T-cell (primary cell): ENCODE measurements at regions not wholly inside any gene's neighbourhood (a gene's known extent, or its start where the extent isn't known, plus 50 kb on each side); places are given as distances from the start of the nearest gene placed in this dataset.

Experiments used
- ATAC-seq, 4 experiments: fragments of 200-7000 bp in 3 of 4; fragments of 150-1000 bp in 1 of 4; cut with Tn5 transposase; replicated peaks in 1 of 4; 1 replicate in 3 of 4; 2 replicates in 1 of 4; pipeline ENCODE4 v1.10.0; 2021; ENCODE audit warnings: moderate library complexity in 3 of 4, mild to moderate bottlenecking in 2 of 4, moderate number of reproducible peaks in 1 of 4
- CTCF ChIA-PET, 2 donors: fragments of 300-600 bp; sonication (Branson Sonifier 250); formaldehyde crosslinking; loops; one replicate each; lab custom pipeline; 2022; ENCODE audit warnings: antibody characterized with exemption in 2 of 2; lab: Charles Lee
- POLR2A ChIA-PET, 2 donors: fragments of 300-600 bp; sonication (Branson Sonifier 250); formaldehyde crosslinking; loops; one replicate each; lab custom pipeline; 2022; ENCODE audit warnings: antibody characterized with exemption in 2 of 2; lab: Charles Lee
- DNase-seq, 35 experiments: peaks; one replicate each; pipeline versions ENCODE4 v3.0.0 to v3.0.0-alpha.2; 2013 to 2023
- H3K27ac ChIP-seq: one replicate; pipeline ENCODE4 v1.5.1; 2013; ENCODE audit warnings: low read length
- H3K27me3 ChIP-seq, 2 experiments: replicated peaks in 1 of 2; 1 replicate in 1 of 2; 2 replicates in 1 of 2; pipeline versions ENCODE4 v1.6.1 to v1.7.0; 2013; ENCODE audit warnings: low read length in 1 of 2, mixed read lengths in 1 of 2; ENCODE audit not compliant: control insufficient read depth in 2 of 2, insufficient read depth in 2 of 2; ENCODE audit errors: extremely low read depth in 1 of 2
- H3K36me3 ChIP-seq, 2 donors: 1 replicate in 1 of 2; 2 replicates in 1 of 2; pipeline versions ENCODE4 v1.6.1 to v1.7.0; 2013; ENCODE audit warnings: low read length in 1 of 2; ENCODE audit not compliant: control insufficient read depth in 2 of 2, insufficient read depth in 1 of 2; ENCODE audit errors: extremely low read depth in 1 of 2
- H3K4me1 ChIP-seq, 2 experiments: 1 replicate in 1 of 2; 2 replicates in 1 of 2; pipeline versions ENCODE4 v1.6.1 to v1.7.0; 2013; ENCODE audit warnings: low read length in 2 of 2, mixed read lengths in 1 of 2; ENCODE audit not compliant: insufficient read depth in 2 of 2, control insufficient read depth in 1 of 2; ENCODE audit errors: extremely low read depth in 1 of 2
- H3K4me3 ChIP-seq, 2 donors: 1 replicate in 1 of 2; 2 replicates in 1 of 2; pipeline versions ENCODE4 v1.5.1 to v1.7.0; 2013; ENCODE audit warnings: mild to moderate bottlenecking in 2 of 2, low read length in 1 of 2, moderate library complexity in 1 of 2; ENCODE audit not compliant: control insufficient read depth in 1 of 2; ENCODE audit errors: extremely low read depth in 1 of 2
- H3K9me3 ChIP-seq: 2 replicates; pipeline ENCODE4 v1.7.0; 2013
- H3K27ac Mint-ChIP-seq, 2 donors: one replicate each; pipeline ENCODE4 v1.8.0; 2020 to 2021; ENCODE audit warnings: mild to moderate bottlenecking in 2 of 2, mixed read lengths in 2 of 2
- H3K27me3 Mint-ChIP-seq, 2 donors: one replicate each; pipeline ENCODE4 v1.8.0; 2021 to 2022; ENCODE audit warnings: mixed read lengths in 2 of 2
- H3K36me3 Mint-ChIP-seq: one replicate; pipeline ENCODE4 v1.8.0; 2021; ENCODE audit warnings: mixed read lengths
- H3K4me1 Mint-ChIP-seq, 3 donors: one replicate each; pipeline ENCODE4 v1.8.0; 2020 to 2022; ENCODE audit warnings: mixed read lengths in 3 of 3, mild to moderate bottlenecking in 1 of 3
- H3K4me3 Mint-ChIP-seq, 3 donors: one replicate each; pipeline ENCODE4 v1.8.0; 2020 to 2022; ENCODE audit warnings: mild to moderate bottlenecking in 3 of 3, mixed read lengths in 3 of 3, moderate library complexity in 3 of 3
- H3K9me3 Mint-ChIP-seq, 3 donors: one replicate each; pipeline ENCODE4 v1.8.0; 2020 to 2022; ENCODE audit warnings: mixed read lengths in 3 of 3
- WGBS: methylation state at CpG from one replicate; pipeline ENCODE4 v1.1.5; 2013; ENCODE audit warnings: missing lambda C conversion rate; ENCODE audit not compliant: insufficient coverage; 5-methylcytosine and 5-hydroxymethylcytosine counted together

- no peaks in the 10 kb centered on the region for H3K36me3 Mint-ChIP-seq
- WGBS = no CpG with 5 or more reads among the region's 1 CpG
- H3K4me1 Mint-ChIP-seq = no peaks in the 10 kb centered on the region
- Histone ChIP-seq H3K27ac (no peak overlapping the region), H3K4me3 (no peak overlapping the region), H3K9me3 (no peaks in the 10 kb centered on the region), H3K36me3 (no peaks in the 10 kb centered on the region), H3K27me3 (no peaks in the 10 kb centered on the region), H3K4me1 (no peaks in the 10 kb centered on the region)
- ChIA-PET CTCF (no interaction called here), POLR2A (interaction anchor here in 1 of 2 donors (0.6 kb wide), 1 partner anchor 187 kb away, joined by 3 read pairs; no protein-coding TSS in a partner anchor)
- no peak overlapping the region for H3K4me3 Mint-ChIP-seq
- H3K27ac Mint-ChIP-seq = no peak overlapping the region
- no peak for DNase-seq
- H3K9me3 Mint-ChIP-seq = no peaks in the 10 kb centered on the region
- no peaks in the 10 kb centered on the region for H3K27me3 Mint-ChIP-seq
- no peak for ATAC-seq
These were observed 246.2 kb upstream of the ADGRL2 start for GRCh38 chr1:81554534-81554933.

GRCh38 chr1:81554108-81554507 is 246.6 kb upstream of the ADGRL2 start:
- no peak overlapping the region for H3K27ac ChIP-seq
- H3K9me3 ChIP-seq = no peaks in the 10 kb centered on the region
- ChIA-PET POLR2A (interaction anchor here in 1 of 2 donors (0.6 kb wide), 1 partner anchor 187 kb away, joined by 3 read pairs; no protein-coding TSS in a partner anchor), CTCF (no interaction called here)
- no peak overlapping the region for H3K4me3 ChIP-seq
- 80% methylated on average over 1 of the region's 2 CpGs for WGBS
- Mint-ChIP-seq H3K27me3 (no peaks in the 10 kb centered on the region), H3K27ac (no peak overlapping the region), H3K4me3 (no peak overlapping the region), H3K36me3 (no peaks in the 10 kb centered on the region), H3K4me1 (no peaks in the 10 kb centered on the region), H3K9me3 (no peaks in the 10 kb centered on the region)
- DNase-seq = no peak
- H3K36me3 ChIP-seq = no peaks in the 10 kb centered on the region
- H3K27me3 ChIP-seq = no peaks in the 10 kb centered on the region
- no peak for ATAC-seq
- no peaks in the 10 kb centered on the region for H3K4me1 ChIP-seq

GRCh38 chr1:81553503-81553902 is 247.2 kb upstream of the ADGRL2 start:
- 78% methylated on average over 1 of the region's 1 CpG for WGBS
- H3K4me3 Mint-ChIP-seq = no peak overlapping the region
- H3K9me3 Mint-ChIP-seq = no peaks in the 10 kb centered on the region
- Histone ChIP-seq H3K4me3 (no peak overlapping the region), H3K27me3 (no peaks in the 10 kb centered on the region), H3K9me3 (no peaks in the 10 kb centered on the region), H3K4me1 (no peaks in the 10 kb centered on the region), H3K36me3 (no peaks in the 10 kb centered on the region), H3K27ac (no peak overlapping the region)
- H3K27ac Mint-ChIP-seq = no peak overlapping the region
- no peaks in the 10 kb centered on the region for H3K27me3 Mint-ChIP-seq
- no peaks in the 10 kb centered on the region for H3K36me3 Mint-ChIP-seq
- H3K4me1 Mint-ChIP-seq = no peaks in the 10 kb centered on the region
- POLR2A ChIA-PET = interaction anchor here in 1 of 2 donors (0.5 kb wide), 1 partner anchor 326 kb away, joined by 3 read pairs; no protein-coding TSS in a partner anchor
- DNase-seq (no peak), ATAC-seq (no peak)
- CTCF ChIA-PET = no interaction called here

GRCh38 chr1:81551946-81552345 is 248.8 kb upstream of the ADGRL2 start:
- no peak for ATAC-seq
- no peaks in the 10 kb centered on the region for H3K9me3 ChIP-seq
- H3K4me1 ChIP-seq = no peaks in the 10 kb centered on the region
- ChIA-PET CTCF (no interaction called here), POLR2A (no interaction called here)
- H3K36me3 ChIP-seq = no peaks in the 10 kb centered on the region
- Mint-ChIP-seq H3K4me3 (no peak overlapping the region), H3K4me1 (no peaks in the 10 kb centered on the region), H3K9me3 (no peaks in the 10 kb centered on the region), H3K27ac (no peak overlapping the region), H3K27me3 (no peaks in the 10 kb centered on the region), H3K36me3 (no peaks in the 10 kb centered on the region)
- H3K4me3 ChIP-seq = no peak overlapping the region
- no peaks in the 10 kb centered on the region for H3K27me3 ChIP-seq
- no peak overlapping the region for H3K27ac ChIP-seq
- DNase-seq = no peak
- no CpG with 5 or more reads among the region's 1 CpG for WGBS

- no peaks in the 10 kb centered on the region for H3K27me3 ChIP-seq
- DNase-seq (no peak), ATAC-seq (no peak)
- H3K4me1 ChIP-seq = no peaks in the 10 kb centered on the region
- Mint-ChIP-seq H3K27me3 (no peaks in the 10 kb centered on the region), H3K4me3 (no peak overlapping the region), H3K9me3 (no peaks in the 10 kb centered on the region), H3K4me1 (no peaks in the 10 kb centered on the region), H3K27ac (no peak overlapping the region), H3K36me3 (no peaks in the 10 kb centered on the region)
- H3K4me3 ChIP-seq = no peak overlapping the region
- POLR2A ChIA-PET = no interaction called here
- no CpG with 5 or more reads among the region's 1 CpG for WGBS
- no peak overlapping the region for H3K27ac ChIP-seq
- no peaks in the 10 kb centered on the region for H3K9me3 ChIP-seq
- CTCF ChIA-PET = no interaction called here
- H3K36me3 ChIP-seq = no peaks in the 10 kb centered on the region
These were observed 250.0 kb upstream of the ADGRL2 start for GRCh38 chr1:81550753-81551152.

GRCh38 chr1:81549588-81550127 is 251.1 kb upstream of the ADGRL2 start:
- DNase-seq = no peak
- Histone ChIP-seq H3K27me3 (no peaks in the 10 kb centered on the region), H3K4me1 (no peaks in the 10 kb centered on the region), H3K27ac (no peak overlapping the region), H3K36me3 (no peaks in the 10 kb centered on the region), H3K9me3 (no peaks in the 10 kb centered on the region), H3K4me3 (no peak overlapping the region)
- H3K4me3 Mint-ChIP-seq = no peak overlapping the region
- no peak overlapping the region for H3K27ac Mint-ChIP-seq
- no peak for ATAC-seq
- H3K4me1 Mint-ChIP-seq = no peaks in the 10 kb centered on the region
- H3K27me3 Mint-ChIP-seq = no peaks in the 10 kb centered on the region
- H3K9me3 Mint-ChIP-seq = peaks cover 0 to 4% (median 0%) of the 10 kb centered on the region in 3 donors
- H3K36me3 Mint-ChIP-seq = no peaks in the 10 kb centered on the region
- ChIA-PET CTCF (interaction anchor here in 1 of 2 donors (0.6 kb wide), 1 partner anchor 55 kb away, joined by 3 read pairs; no protein-coding TSS in a partner anchor), POLR2A (no interaction called here)
- no CpG with 5 or more reads among the region's 1 CpG for WGBS
